ENCODE measurements at regions not wholly inside any gene's neighbourhood (a gene's known extent, or its start where the extent isn't known, plus 50 kb on each side); places are given as distances from the start of the nearest gene placed in this dataset.
"Not testable (repeated sequence)": the region's sequence is repeated elsewhere in the genome, so short reads cannot be mapped to it uniquely, and the experiment has no call there.

- DNase-seq (ENCODE audit: low spot score): peak; percentile 49
Measured at GRCh38 chr3:112736805-112737566, 96.0 kb upstream of the CCDC80 start.

GRCh38 chr3:112736386-112736785, 95.4 kb upstream of the CCDC80 start:
- DNase-seq (ENCODE audit: low spot score): no peak

- no peak for DNase-seq (ENCODE audit: low spot score)
Measured at GRCh38 chr3:112735926-112736325, 95.0 kb upstream of the CCDC80 start.

- DNase-seq (ENCODE audit: low spot score): peak; percentile 71
Measured at GRCh38 chr3:112734736-112735350, 93.9 kb upstream of the CCDC80 start.

- no peak for DNase-seq (ENCODE audit: low spot score)
Measured at GRCh38 chr3:112734171-112734570, 93.2 kb upstream of the CCDC80 start.

GRCh38 chr3:112730210-112730609, 89.3 kb upstream of the CCDC80 start:
- DNase-seq (ENCODE audit: low spot score): no peak

- DNase-seq (ENCODE audit: low spot score): no peak
Measured at GRCh38 chr3:112721231-112721630, 80.3 kb upstream of the CCDC80 start.

- DNase-seq (ENCODE audit: low spot score): no peak
Measured at GRCh38 chr3:112718967-112719366, 78.0 kb upstream of the CCDC80 start.

GRCh38 chr3:112718516-112718915, 77.6 kb upstream of the CCDC80 start:
- no peak for DNase-seq (ENCODE audit: low spot score)

GRCh38 chr3:112709911-112710310, 69.0 kb upstream of the CCDC80 start:
- no peak for DNase-seq (ENCODE audit: low spot score)

GRCh38 chr3:112699436-112699978, 58.6 kb upstream of the CCDC80 start:
- no peak for DNase-seq (ENCODE audit: low spot score)

- DNase-seq (ENCODE audit: low spot score): not testable (repeated sequence)
Measured at GRCh38 chr3:112698442-112698841, 57.5 kb upstream of the CCDC80 start.

GRCh38 chr3:112696244-112696643, 55.3 kb upstream of the CCDC80 start:
- not testable (repeated sequence) for DNase-seq (ENCODE audit: low spot score)

- DNase-seq (ENCODE audit: low spot score): not testable (repeated sequence)
Measured at GRCh38 chr3:112695377-112696108, 54.6 kb upstream of the CCDC80 start.

- not testable (repeated sequence) for DNase-seq (ENCODE audit: low spot score)
Measured at GRCh38 chr3:112694906-112695305, 54.0 kb upstream of the CCDC80 start.

GRCh38 chr3:112693186-112693585, 52.2 kb upstream of the CCDC80 start:
- DNase-seq (ENCODE audit: low spot score): no peak
